WTC11 (cell line): ENCODE measurements at regions not wholly inside any gene's neighbourhood (a gene's known extent, or its start where the extent isn't known, plus 50 kb on each side); places are given as distances from the start of the nearest gene placed in this dataset.

Experiments used
- CTCF ChIP-seq: fragments of 200-600 bp; IDR thresholded peaks from 2 replicates; pipeline ENCODE4 v1.8.0; 2022; ENCODE audit warnings: antibody characterized with exemption
- NR2C2 ChIP-seq: sonication (generic); formaldehyde crosslinking; IDR thresholded peaks from 2 replicates; pipeline ENCODE4 v1.8.0; 2022; ENCODE audit warnings: mild to moderate bottlenecking, missing genetic modification reagents

- TF ChIP-seq CTCF (no peak), NR2C2 (CRISPR knock-in tag) (no peak)
Observed at GRCh38 chr5:56632199-56632598, 183.2 kb upstream of the MAP3K1 start.
